HG02642 (cell line): ENCODE measurements at regions not wholly inside any gene's neighbourhood (a gene's known extent, or its start where the extent isn't known, plus 50 kb on each side); places are given as distances from the start of the nearest gene placed in this dataset.
"Not testable (repeated sequence)": the region's sequence is repeated elsewhere in the genome, so short reads cannot be mapped to it uniquely, and the experiment has no call there.

Experiments
- ATAC-seq: cut with Tn5 transposase; IDR thresholded peaks from one replicate; pipeline ENCODE4 v1.9.1; 2021; ENCODE audit warnings: mild to moderate bottlenecking; ENCODE audit not compliant: unreplicated experiment, poor library complexity

GRCh38 chr7:120169996-120170783, 102.8 kb upstream of the KCND2 start:
- no peak for ATAC-seq

GRCh38 chr7:120170834-120171233, 102.1 kb upstream of the KCND2 start:
- ATAC-seq, result no peak

- no peak for ATAC-seq
Observed at GRCh38 chr7:120171406-120171805, 101.6 kb upstream of the KCND2 start.

DNA sequence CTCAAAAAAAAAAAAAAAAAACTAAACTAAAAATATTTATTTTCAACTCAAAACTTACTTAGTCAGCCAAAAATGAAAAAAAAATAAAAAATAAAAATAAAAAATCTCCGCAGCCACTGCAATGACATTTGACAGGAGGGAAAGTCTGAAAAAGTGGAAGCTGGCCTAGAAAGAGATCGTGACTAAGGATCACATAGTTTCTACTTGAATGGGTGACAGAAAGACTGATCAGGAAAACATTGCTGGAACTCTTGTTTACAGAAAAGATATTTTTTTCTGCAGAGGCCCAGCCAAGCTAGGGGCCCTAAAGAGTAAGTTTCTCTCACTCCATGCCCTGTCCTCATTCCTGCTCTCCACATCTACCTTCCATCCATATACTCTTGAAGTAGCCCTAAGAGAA, 92.8 kb upstream of the KCND2 start:
- ATAC-seq, result no peak

GRCh38 chr7:120181499-120181898, 91.5 kb upstream of the KCND2 start:
- ATAC-seq, result no peak

- no peak for ATAC-seq
Observed at GRCh38 chr7:120184866-120185265, 88.1 kb upstream of the KCND2 start.

- ATAC-seq, result no peak
Observed at GRCh38 chr7:120185940-120186682, 86.9 kb upstream of the KCND2 start.

DNA sequence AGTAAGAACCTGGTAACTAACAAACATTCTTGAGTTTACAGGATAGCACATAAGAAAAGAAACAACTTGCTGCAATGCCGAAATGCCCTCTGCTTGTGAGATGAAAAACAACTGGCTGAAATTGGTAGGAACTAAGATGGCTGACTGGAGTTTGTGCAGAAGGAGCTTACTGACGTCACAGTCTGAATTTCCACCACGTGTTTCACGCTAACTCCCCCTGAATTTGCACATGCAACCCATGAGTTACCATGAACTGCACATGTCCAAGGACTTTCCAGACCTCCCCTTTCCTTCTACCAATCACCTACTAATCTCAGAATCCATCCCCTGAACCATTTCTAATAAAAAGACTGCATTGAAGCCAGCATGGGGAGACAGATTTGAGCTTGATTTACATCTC, 86.3 kb upstream of the KCND2 start:
- ATAC-seq, result no peak

GRCh38 chr7:120189623-120190022, 83.4 kb upstream of the KCND2 start:
- no peak for ATAC-seq

GRCh38 chr7:120190109-120190508, 82.9 kb upstream of the KCND2 start:
- no peak for ATAC-seq

GRCh38 chr7:120190566-120190965, 82.4 kb upstream of the KCND2 start:
- no peak for ATAC-seq

GRCh38 chr7:120191423-120191822, 81.6 kb upstream of the KCND2 start:
- ATAC-seq, result not testable (repeated sequence)

DNA sequence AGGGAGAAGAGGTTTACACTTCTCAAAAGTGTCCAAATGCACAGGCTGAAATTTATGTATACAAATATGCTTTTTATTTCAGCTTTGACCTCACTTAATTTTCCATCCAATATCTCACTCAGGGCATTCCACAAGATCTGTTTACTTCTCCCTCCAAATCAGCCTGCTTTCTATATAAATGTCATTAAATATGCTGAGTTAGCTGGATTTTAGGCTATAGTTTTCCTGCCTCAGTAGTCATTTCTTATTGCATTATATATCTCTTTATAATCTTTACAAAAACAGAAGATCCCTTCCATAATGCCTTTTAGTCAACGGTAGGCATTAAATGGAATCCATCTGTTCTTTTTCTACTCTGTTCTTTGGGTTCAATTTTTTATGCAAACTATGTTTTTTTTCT, 71.7 kb upstream of the KCND2 start:
- no peak for ATAC-seq

DNA sequence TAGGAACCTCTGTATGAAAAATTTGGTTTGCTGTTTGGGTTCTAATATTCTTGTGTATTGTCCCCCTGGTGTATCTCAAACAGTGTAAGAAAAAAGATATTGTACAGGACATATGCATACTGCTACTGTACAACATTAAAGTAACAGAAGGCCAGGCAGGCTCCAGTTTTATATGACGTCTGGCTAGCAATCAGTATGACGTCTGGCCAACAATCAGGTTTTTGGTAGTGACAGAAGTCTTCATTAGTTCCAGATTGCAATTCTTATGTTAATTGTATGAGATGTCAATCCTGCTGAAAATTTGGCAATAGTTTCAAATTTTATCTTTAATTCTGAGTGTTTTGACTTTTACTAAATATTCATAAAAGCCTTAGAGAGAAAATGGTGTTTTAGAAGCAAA, 67.9 kb upstream of the KCND2 start:
- ATAC-seq, result no peak

- ATAC-seq, result no peak
Observed at GRCh38 chr7:120207037-120207436, 65.9 kb upstream of the KCND2 start.

- no peak for ATAC-seq
Observed at GRCh38 chr7:120215654-120216053, 57.3 kb upstream of the KCND2 start.

GRCh38 chr7:120216947-120217346, 56.0 kb upstream of the KCND2 start:
- no peak for ATAC-seq

DNA sequence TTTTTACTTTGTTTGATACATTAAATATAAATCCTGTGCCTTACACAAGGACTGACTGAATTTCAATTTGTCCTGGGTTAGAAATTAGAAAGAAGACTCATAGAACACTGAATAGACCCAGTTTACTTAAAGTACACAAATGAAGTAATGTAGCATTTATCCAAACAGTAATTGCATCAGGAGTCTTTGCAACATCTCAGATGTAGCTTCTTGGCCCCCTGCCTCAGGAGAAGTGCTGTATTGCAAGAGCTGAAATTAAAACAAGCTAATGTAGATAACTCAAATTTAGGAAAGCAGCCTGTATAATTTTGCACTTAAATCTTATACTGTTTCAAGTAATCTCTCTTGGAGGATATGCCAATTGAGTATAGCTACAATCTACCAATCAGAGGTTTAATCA, 54.3 kb upstream of the KCND2 start:
- ATAC-seq, result no peak

DNA sequence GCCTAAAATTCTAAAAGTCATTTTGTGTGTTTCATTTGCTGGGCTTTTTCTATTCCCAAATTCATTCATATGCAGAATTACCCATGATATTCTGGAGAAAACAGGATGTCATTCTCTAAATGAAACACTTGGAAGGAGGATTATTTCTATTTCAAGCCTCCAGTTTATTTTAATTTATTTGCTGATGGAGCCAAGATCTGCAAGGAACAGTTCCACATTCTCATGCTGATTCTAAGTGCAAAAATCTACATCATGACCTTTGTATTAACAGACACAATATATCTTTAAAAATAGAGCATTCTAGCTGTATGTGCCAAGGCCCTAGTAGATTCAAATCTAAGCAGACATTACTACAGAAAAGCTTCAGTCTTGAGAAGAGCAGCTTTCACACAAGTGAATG, 51.3 kb upstream of the KCND2 start:
- ATAC-seq, result no peak
